Liver (tissue), 8 donors: ENCODE measurements at regions not wholly inside any gene's neighbourhood (a gene's known extent, or its start where the extent isn't known, plus 50 kb on each side); places are given as distances from the start of the nearest gene placed in this dataset.

Experiments used
- DNase-seq: peaks from one replicate; pipeline ENCODE4 v3.0.0-alpha.2; 2017; ENCODE audit warnings: low spot score
- H3K27ac ChIP-seq, 2 donors: one replicate each; pipeline ENCODE4 v1.7.0; 2013; ENCODE audit warnings: inconsistent platforms in 2 of 2, low read length in 2 of 2, control low read depth in 1 of 2, low read depth in 1 of 2, mild to moderate bottlenecking in 1 of 2
- H3K27me3 ChIP-seq, 4 donors: one replicate each; pipeline versions ENCODE4 v1.6.1 to v1.7.0; 2013; ENCODE audit warnings: low read length in 3 of 4, inconsistent platforms in 1 of 4, mild to moderate bottlenecking in 1 of 4, moderate library complexity in 1 of 4; ENCODE audit not compliant: control insufficient read depth in 4 of 4, insufficient read depth in 4 of 4
- H3K36me3 ChIP-seq, 4 donors: one replicate each; pipeline versions ENCODE4 v1.6.1 to v1.7.0; 2013; ENCODE audit warnings: low read length in 3 of 4, mild to moderate bottlenecking in 3 of 4, low read depth in 1 of 4, moderate library complexity in 1 of 4; ENCODE audit not compliant: control insufficient read depth in 4 of 4, insufficient read depth in 3 of 4
- H3K4me1 ChIP-seq, 4 donors: one replicate each; pipeline versions ENCODE4 v1.6.1 to v1.7.0; 2013; ENCODE audit warnings: low read length in 3 of 4, mild to moderate bottlenecking in 3 of 4, moderate library complexity in 1 of 4; ENCODE audit not compliant: control insufficient read depth in 4 of 4, insufficient read depth in 4 of 4
- H3K4me3 ChIP-seq, 3 donors: one replicate each; pipeline versions ENCODE4 v1.6.1 to v1.7.0; 2013; ENCODE audit warnings: low read length in 3 of 3, control low read depth in 1 of 3, low read depth in 1 of 3, mild to moderate bottlenecking in 1 of 3
- H3K9ac ChIP-seq, 2 donors: one replicate each; pipeline ENCODE4 v1.7.0; 2013; ENCODE audit warnings: low read length in 2 of 2, mild to moderate bottlenecking in 2 of 2, moderate library complexity in 2 of 2, control low read depth in 1 of 2, low read depth in 1 of 2
- H3K9me3 ChIP-seq, 4 donors: one replicate each; pipeline versions ENCODE4 v1.6.1 to v1.7.0; 2013; ENCODE audit warnings: low read length in 3 of 4; ENCODE audit not compliant: control insufficient read depth in 4 of 4
- ATF3 ChIP-seq: IDR thresholded peaks from 2 replicates; pipeline ENCODE4 v1.6.1; 2016; ENCODE audit warnings: antibody characterized with exemption
- CTCF ChIP-seq: fragments of 150-350 bp; IDR thresholded peaks from 2 replicates; pipeline ENCODE4 v1.5.1; 2017; ENCODE audit warnings: improper control_type of control experiment, low read depth, low read length; ENCODE audit not compliant: missing input control
- EGR1 ChIP-seq, 2 donors: IDR thresholded peaks; 2 replicates each; pipeline ENCODE4 v1.6.1; 2016 to 2018; ENCODE audit warnings: antibody characterized with exemption in 2 of 2, low read depth in 2 of 2
- FOXA1 ChIP-seq: IDR thresholded peaks from 2 replicates; pipeline ENCODE4 v1.6.1; 2016; ENCODE audit warnings: antibody characterized with exemption
- FOXA2 ChIP-seq: IDR thresholded peaks from 2 replicates; pipeline ENCODE4 v1.6.1; 2016; ENCODE audit warnings: antibody characterized with exemption
- GABPA ChIP-seq, 2 donors: IDR thresholded peaks in 1 of 2; conservative IDR thresholded peaks in 1 of 2; 2 replicates each; pipeline ENCODE4 v1.6.1; 2016; ENCODE audit warnings: antibody characterized with exemption in 2 of 2, mild to moderate bottlenecking in 1 of 2, moderate library complexity in 1 of 2
- HNF4A ChIP-seq, 2 donors: conservative IDR thresholded peaks; 2 replicates each; pipeline ENCODE4 v1.6.1; 2016; ENCODE audit warnings: antibody characterized with exemption in 2 of 2, mild to moderate bottlenecking in 2 of 2
- HNF4G ChIP-seq: IDR thresholded peaks from 2 replicates; pipeline ENCODE4 v1.6.1; 2016; ENCODE audit warnings: antibody characterized with exemption
- JUND ChIP-seq, 2 donors: IDR thresholded peaks; 2 replicates each; pipeline ENCODE4 v1.6.1; 2016; ENCODE audit warnings: antibody characterized with exemption in 2 of 2
- MAX ChIP-seq: IDR thresholded peaks from 2 replicates; pipeline ENCODE4 v1.6.1; 2016; ENCODE audit warnings: antibody characterized with exemption
- REST ChIP-seq: IDR thresholded peaks from 2 replicates; pipeline ENCODE4 v1.6.1; 2016; ENCODE audit warnings: antibody characterized with exemption, mild to moderate bottlenecking
- RXRA ChIP-seq, 2 donors: IDR thresholded peaks; 2 replicates each; pipeline ENCODE4 v1.6.1; 2017 to 2018; ENCODE audit warnings: antibody characterized with exemption in 2 of 2, mild to moderate bottlenecking in 1 of 2
- SP1 ChIP-seq: IDR thresholded peaks from 2 replicates; pipeline ENCODE4 v1.6.1; 2018; ENCODE audit warnings: antibody characterized with exemption, mild to moderate bottlenecking
- TAF1 ChIP-seq: conservative IDR thresholded peaks from 2 replicates; pipeline ENCODE4 v1.6.1; 2016; ENCODE audit warnings: antibody characterized with exemption, mild to moderate bottlenecking
- YY1 ChIP-seq: IDR thresholded peaks from 2 replicates; pipeline ENCODE4 v1.6.1; 2016; ENCODE audit warnings: antibody characterized with exemption, mild to moderate bottlenecking
- ZBTB33 ChIP-seq: IDR thresholded peaks from 2 replicates; pipeline ENCODE4 v1.6.1; 2016; ENCODE audit warnings: antibody characterized with exemption
- WGBS: extraction: QIAGEN DNeasy Blood & Tissue Kit; methylation state at CpG from one replicate; pipeline ENCODE4 v1.1.7; 2013; 5-methylcytosine and 5-hydroxymethylcytosine counted together
- donor health status: healthy.
- donor health status: healthy.
- donor health status: healthy.
- donor health status: healthy.
- donor health status: healthy.

GRCh38 chr11:24157316-24157715 lies 339.5 kb upstream of the LUZP2 start (continued):
- TF ChIP-seq SP1 = no peak

GRCh38 chr11:24161587-24161986 lies 335.3 kb upstream of the LUZP2 start:
- Histone ChIP-seq H3K27me3 (no peaks in the 10 kb centered on the region), H3K4me1 (no peaks in the 10 kb centered on the region), H3K9me3 (peaks cover 0 to 3% (median 0%) of the 10 kb centered on the region in 4 donors), H3K36me3 (no peaks in the 10 kb centered on the region), H3K9ac (no peak overlapping the region), H3K4me3 (no peak overlapping the region), H3K27ac (no peak overlapping the region)
- WGBS = 91% methylated on average over 13 of the region's 13 CpGs
- TF ChIP-seq TAF1 (no peak), CTCF (no peak), REST (no peak), SP1 (no peak), HNF4A (conservative IDR thresholded peaks at IDR 0.05) (no peak), EGR1 (IDR thresholded peaks at IDR 0.05; ENCODE audit: low read depth in 2 of 2) (no peak), GABPA (IDR thresholded peaks at IDR 0.05 in 1 of 2, conservative IDR thresholded peaks at IDR 0.05 in 1 of 2) (no peak), FOXA1 (no peak), HNF4G (no peak), MAX (no peak), FOXA2 (no peak), RXRA (IDR thresholded peaks at IDR 0.05) (no peak), ATF3 (no peak), JUND (IDR thresholded peaks at IDR 0.05) (no peak), ZBTB33 (no peak), YY1 (no peak)
- no peak for DNase-seq
